Hepatocyte (in vitro differentiated cells): ENCODE measurements at regions not wholly inside any gene's neighbourhood (a gene's known extent, or its start where the extent isn't known, plus 50 kb on each side); places are given as distances from the start of the nearest gene placed in this dataset.

Source experiments
- EZH2 ChIP-seq: fragments of 200-600 bp; sonication (generic); IDR thresholded peaks from 2 replicates; pipeline ENCODE4 v1.6.1; 2016; ENCODE audit warnings: antibody characterized with exemption, mild to moderate bottlenecking, borderline replicate concordance
- EZH2phosphoT487 ChIP-seq: fragments of 200-600 bp; sonication (generic); IDR thresholded peaks from one replicate; pipeline ENCODE4 v1.6.1; 2018; ENCODE audit warnings: antibody characterized with exemption, mild to moderate bottlenecking, low read depth, moderate library complexity; ENCODE audit not compliant: unreplicated experiment, severe bottlenecking
- TF ChIP-seq, protein P1 (sequence below): fragments of 200-600 bp; sonication (generic); IDR thresholded peaks from 2 replicates; pipeline ENCODE4 v1.5.1; 2016; ENCODE audit warnings: antibody characterized with exemption, mild to moderate bottlenecking; ENCODE audit not compliant: poor library complexity

DNA sequence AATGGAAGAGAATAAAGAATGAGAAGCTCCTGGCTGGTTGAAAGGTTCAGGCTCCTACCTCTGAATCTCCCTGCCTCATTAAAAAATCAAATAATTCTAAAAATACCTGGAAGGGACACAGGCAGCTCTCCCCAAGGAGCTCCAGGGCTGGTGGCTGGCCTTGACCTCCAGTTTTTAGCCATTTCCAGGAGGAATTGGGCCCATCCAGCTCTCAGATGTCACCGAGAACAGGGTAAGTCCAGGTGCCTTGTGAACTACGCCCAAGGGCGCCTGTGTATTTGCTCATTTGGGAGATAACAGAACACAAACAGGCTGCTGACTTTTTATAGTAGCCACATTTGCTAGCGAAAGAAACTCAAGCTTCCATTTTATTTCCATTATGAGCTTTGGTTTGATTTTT is 321.0 kb upstream of the C1orf174 start:
- TF ChIP-seq EZH2: no peak
- TF ChIP-seq, protein P1, sequence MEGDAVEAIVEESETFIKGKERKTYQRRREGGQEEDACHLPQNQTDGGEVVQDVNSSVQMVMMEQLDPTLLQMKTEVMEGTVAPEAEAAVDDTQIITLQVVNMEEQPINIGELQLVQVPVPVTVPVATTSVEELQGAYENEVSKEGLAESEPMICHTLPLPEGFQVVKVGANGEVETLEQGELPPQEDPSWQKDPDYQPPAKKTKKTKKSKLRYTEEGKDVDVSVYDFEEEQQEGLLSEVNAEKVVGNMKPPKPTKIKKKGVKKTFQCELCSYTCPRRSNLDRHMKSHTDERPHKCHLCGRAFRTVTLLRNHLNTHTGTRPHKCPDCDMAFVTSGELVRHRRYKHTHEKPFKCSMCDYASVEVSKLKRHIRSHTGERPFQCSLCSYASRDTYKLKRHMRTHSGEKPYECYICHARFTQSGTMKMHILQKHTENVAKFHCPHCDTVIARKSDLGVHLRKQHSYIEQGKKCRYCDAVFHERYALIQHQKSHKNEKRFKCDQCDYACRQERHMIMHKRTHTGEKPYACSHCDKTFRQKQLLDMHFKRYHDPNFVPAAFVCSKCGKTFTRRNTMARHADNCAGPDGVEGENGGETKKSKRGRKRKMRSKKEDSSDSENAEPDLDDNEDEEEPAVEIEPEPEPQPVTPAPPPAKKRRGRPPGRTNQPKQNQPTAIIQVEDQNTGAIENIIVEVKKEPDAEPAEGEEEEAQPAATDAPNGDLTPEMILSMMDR: no peak
- no peak for TF ChIP-seq EZH2phosphoT487
